Tibial nerve (tissue), 4 donors: ENCODE measurements at regions not wholly inside any gene's neighbourhood (a gene's known extent, or its start where the extent isn't known, plus 50 kb on each side); places are given as distances from the start of the nearest gene placed in this dataset.

ENCODE experiments used
- DNase-seq, 2 donors: peaks; one replicate each; pipeline ENCODE4 v3.0.0-alpha.2; 2019; ENCODE audit warnings: low spot score in 2 of 2
- H3K27ac ChIP-seq, 4 donors: fragments of 200-600 bp; sonication (generic) in 3 of 4; one replicate each; pipeline ENCODE4 v1.5.1; 2017 to 2019; ENCODE audit warnings: mild to moderate bottlenecking in 1 of 4
- H3K27me3 ChIP-seq, 2 donors: fragments of 200-600 bp; sonication (generic) in 1 of 2; one replicate each; pipeline versions ENCODE4 v1.5.1 to v1.6.0; 2017 to 2019
- H3K36me3 ChIP-seq, 3 donors: fragments of 200-600 bp; sonication (generic); one replicate each; pipeline ENCODE4 v1.5.1; 2018 to 2019
- H3K4me1 ChIP-seq, 4 donors: fragments of 200-600 bp; sonication (generic) in 3 of 4; one replicate each; pipeline ENCODE4 v1.5.1; 2017 to 2019
- H3K4me3 ChIP-seq, 4 donors: fragments of 200-600 bp; sonication (generic) in 3 of 4; one replicate each; pipeline ENCODE4 v1.5.1; 2017 to 2019; ENCODE audit warnings: mild to moderate bottlenecking in 1 of 4, moderate library complexity in 1 of 4
- H3K9me3 ChIP-seq, 4 donors: fragments of 200-600 bp; sonication (generic) in 3 of 4; one replicate each; pipeline ENCODE4 v1.5.1; 2017 to 2019
- EP300 ChIP-seq, 2 donors: sonication (generic); formaldehyde crosslinking; IDR thresholded peaks; one replicate each; pipeline ENCODE4 v1.6.1; 2017; ENCODE audit warnings: antibody characterized with exemption in 2 of 2, mild to moderate bottlenecking in 1 of 2
- POLR2A ChIP-seq, 2 donors: fragments of 450-650 bp; IDR thresholded peaks; one replicate each; pipeline ENCODE4 v1.6.1; 2017; ENCODE audit warnings: antibody characterized with exemption in 2 of 2, mild to moderate bottlenecking in 2 of 2, moderate library complexity in 2 of 2
- WGBS, 2 donors: methylation state at CpG; one replicate each; pipeline ENCODE4 v1.1.5; 2018; 5-methylcytosine and 5-hydroxymethylcytosine counted together
- TF ChIP-seq, protein P1 (sequence below), 5 experiments: fragments of 200-600 bp in 3 of 5; fragments of 450-650 bp in 2 of 5; sonication (generic) in 3 of 5; IDR thresholded peaks; one replicate each; pipeline ENCODE4 v1.5.1; 2016 to 2019; ENCODE audit warnings: antibody characterized with exemption in 5 of 5, mild to moderate bottlenecking in 3 of 5, moderate library complexity in 2 of 5

DNA sequence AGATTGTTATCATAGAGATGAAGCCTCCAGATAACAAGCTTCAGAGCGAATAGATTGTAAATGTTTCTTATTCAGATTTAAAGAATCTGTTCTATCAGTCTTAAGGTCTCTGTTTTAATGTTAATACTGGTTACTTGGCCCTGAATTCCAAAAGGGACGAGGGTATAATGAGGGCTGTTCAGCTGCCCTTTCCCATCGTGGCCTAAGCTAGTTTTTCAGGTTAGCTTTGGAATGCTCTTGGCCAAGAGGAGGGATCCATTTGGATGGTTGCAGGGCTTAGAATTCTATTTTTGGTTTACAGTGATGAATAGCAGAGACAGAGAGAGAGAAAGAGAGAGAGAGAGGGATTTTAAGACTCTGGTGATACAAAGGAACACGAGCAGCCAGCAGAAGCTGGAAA lies 62.8 kb upstream of the UFL1 start:
- Histone ChIP-seq H3K4me1 (no peaks in the 10 kb centered on the region), H3K27ac (no peak overlapping the region), H3K9me3 (no peaks in the 10 kb centered on the region), H3K4me3 (no peak overlapping the region), H3K27me3 (no peaks in the 10 kb centered on the region), H3K36me3 (no peaks in the 10 kb centered on the region)
- WGBS, 2 donors = 48 to 68% methylated on average over 4 of the region's 4 CpGs
- TF ChIP-seq, protein P1, sequence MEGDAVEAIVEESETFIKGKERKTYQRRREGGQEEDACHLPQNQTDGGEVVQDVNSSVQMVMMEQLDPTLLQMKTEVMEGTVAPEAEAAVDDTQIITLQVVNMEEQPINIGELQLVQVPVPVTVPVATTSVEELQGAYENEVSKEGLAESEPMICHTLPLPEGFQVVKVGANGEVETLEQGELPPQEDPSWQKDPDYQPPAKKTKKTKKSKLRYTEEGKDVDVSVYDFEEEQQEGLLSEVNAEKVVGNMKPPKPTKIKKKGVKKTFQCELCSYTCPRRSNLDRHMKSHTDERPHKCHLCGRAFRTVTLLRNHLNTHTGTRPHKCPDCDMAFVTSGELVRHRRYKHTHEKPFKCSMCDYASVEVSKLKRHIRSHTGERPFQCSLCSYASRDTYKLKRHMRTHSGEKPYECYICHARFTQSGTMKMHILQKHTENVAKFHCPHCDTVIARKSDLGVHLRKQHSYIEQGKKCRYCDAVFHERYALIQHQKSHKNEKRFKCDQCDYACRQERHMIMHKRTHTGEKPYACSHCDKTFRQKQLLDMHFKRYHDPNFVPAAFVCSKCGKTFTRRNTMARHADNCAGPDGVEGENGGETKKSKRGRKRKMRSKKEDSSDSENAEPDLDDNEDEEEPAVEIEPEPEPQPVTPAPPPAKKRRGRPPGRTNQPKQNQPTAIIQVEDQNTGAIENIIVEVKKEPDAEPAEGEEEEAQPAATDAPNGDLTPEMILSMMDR (IDR thresholded peaks at IDR 0.05) = no peak
- TF ChIP-seq POLR2A (IDR thresholded peaks at IDR 0.05) = no peak
- no peak for TF ChIP-seq EP300 (IDR thresholded peaks at IDR 0.05)
- no peak for DNase-seq

DNA sequence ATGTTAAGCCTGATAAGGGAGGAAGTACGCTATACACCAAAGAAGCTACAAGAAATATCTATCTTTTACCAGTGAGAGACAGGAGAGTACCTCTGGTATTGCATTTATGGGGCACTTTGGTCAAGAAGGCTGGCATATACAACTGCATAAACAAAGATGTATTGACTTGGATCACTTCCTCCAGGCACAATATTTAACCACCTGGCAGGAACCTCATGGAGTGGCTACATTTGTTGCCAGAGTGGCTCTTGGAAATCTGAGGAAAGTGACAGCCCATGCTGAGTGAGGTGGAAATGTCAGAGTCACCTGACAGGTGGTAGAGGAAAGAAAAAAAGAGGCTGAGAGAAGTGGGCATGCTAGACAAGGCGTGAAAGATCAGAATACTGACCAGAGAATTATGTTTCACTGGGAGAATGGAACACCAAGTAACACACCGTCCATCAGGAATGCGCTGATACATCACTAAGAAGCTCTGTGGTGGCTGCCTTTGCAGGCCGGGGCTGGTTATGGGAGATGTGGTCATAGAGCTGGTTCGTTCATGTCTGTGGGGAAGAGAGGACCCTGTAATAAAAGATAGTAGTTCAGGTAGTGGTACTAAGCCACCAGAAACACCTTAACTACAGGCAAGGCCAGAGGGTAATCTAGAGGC lies 61.4 kb upstream of the UFL1 start:
- Histone ChIP-seq H3K9me3 (no peaks in the 10 kb centered on the region), H3K4me1 (no peaks in the 10 kb centered on the region), H3K4me3 (no peak overlapping the region), H3K27ac (no peak overlapping the region), H3K36me3 (no peaks in the 10 kb centered on the region), H3K27me3 (no peaks in the 10 kb centered on the region)
- 88 to 89% methylated on average over 6 of the region's 6 CpGs for WGBS, 2 donors
- DNase-seq = no peak
- TF ChIP-seq, protein P1 (IDR thresholded peaks at IDR 0.05) = no peak
- no peak for TF ChIP-seq POLR2A (IDR thresholded peaks at IDR 0.05)
- no peak for TF ChIP-seq EP300 (IDR thresholded peaks at IDR 0.05)

DNA sequence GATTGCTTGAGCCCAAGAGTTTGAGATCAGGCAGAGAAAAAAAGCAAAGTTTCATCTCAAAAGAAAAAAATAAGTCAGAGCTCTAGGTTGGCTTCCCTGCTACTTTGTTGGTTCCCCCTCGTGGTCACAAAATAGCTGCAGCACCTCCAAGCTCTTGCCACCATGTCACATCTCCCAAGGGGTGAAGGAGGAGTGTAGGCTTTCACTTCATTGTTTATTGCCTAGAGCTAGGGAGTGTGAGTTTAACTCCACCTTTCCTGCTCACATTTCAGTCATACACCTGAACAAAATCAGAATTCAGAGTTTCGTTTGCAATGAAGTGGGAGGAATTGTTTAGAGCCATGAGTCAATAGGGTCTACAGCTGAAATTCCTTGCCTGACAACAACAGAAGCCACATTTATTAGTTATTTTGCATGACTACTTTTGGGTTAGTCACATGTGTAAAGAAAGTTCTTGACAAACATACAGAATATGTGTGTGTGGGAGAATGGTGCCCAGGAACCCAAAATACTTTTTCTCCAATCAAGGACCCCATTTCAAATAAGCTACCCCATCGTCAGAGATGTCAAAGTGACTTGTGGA lies 56.2 kb upstream of the UFL1 start:
- H3K4me1 ChIP-seq = peaks cover 0 to 6% (median 0%) of the 10 kb centered on the region in 4 donors
- no peaks in the 10 kb centered on the region for H3K27me3 ChIP-seq
- no peak for TF ChIP-seq POLR2A (IDR thresholded peaks at IDR 0.05)
- no peak for TF ChIP-seq EP300 (IDR thresholded peaks at IDR 0.05)
- TF ChIP-seq, protein P1 (IDR thresholded peaks at IDR 0.05) = no peak
- H3K4me3 ChIP-seq = no peak overlapping the region
- H3K36me3 ChIP-seq = no peaks in the 10 kb centered on the region
- no peak overlapping the region for H3K27ac ChIP-seq
- DNase-seq = no peak
- H3K9me3 ChIP-seq = no peaks in the 10 kb centered on the region
- 76 to 80% methylated on average over 3 of the region's 3 CpGs for WGBS, 2 donors

DNA sequence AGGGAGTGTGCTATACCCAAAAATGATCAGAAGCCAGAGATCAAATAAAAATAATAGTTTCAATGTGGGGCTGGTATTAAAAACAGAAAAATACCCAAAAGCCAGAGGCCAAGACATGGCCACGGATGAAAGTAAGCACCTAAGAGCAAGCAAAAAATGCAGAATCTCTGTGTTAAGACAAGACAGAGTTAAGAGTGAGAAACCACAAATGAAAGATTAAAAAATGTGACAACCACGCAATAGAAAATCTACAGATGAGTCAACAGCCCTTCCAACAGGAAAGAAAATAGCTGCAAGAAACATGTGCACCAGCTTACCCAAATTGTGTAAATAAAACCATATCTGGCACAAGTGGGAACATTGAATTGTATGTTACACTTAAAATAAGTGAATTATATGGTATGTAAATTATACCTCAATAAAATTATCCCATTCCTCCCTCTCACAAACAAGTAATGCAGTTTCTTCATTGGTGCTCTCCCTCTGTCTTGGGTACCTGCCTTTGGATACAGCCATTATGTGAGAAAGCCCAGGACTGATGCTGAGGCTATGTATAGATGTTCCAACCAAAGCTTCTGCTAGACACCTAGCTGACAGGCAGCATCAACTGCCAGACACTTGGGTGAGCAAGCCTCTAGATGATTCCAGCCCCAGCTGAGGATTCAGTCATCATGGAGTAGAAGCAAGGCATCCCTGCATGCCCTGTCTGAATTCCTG lies 55.3 kb upstream of the UFL1 start:
- no peaks in the 10 kb centered on the region for H3K36me3 ChIP-seq
- H3K27me3 ChIP-seq = no peaks in the 10 kb centered on the region
- no peak overlapping the region for H3K4me3 ChIP-seq
- WGBS, 2 donors = 60 to 69% methylated on average over 2 of the region's 2 CpGs
- no peak overlapping the region for H3K27ac ChIP-seq
- no peaks in the 10 kb centered on the region for H3K9me3 ChIP-seq
- peaks cover 0 to 6% (median 0%) of the 10 kb centered on the region in 4 donors for H3K4me1 ChIP-seq
- DNase-seq = no peak
- TF ChIP-seq EP300 (IDR thresholded peaks at IDR 0.05) = no peak
- no peak for TF ChIP-seq POLR2A (IDR thresholded peaks at IDR 0.05)
- TF ChIP-seq, protein P1 (IDR thresholded peaks at IDR 0.05) = no peak

DNA sequence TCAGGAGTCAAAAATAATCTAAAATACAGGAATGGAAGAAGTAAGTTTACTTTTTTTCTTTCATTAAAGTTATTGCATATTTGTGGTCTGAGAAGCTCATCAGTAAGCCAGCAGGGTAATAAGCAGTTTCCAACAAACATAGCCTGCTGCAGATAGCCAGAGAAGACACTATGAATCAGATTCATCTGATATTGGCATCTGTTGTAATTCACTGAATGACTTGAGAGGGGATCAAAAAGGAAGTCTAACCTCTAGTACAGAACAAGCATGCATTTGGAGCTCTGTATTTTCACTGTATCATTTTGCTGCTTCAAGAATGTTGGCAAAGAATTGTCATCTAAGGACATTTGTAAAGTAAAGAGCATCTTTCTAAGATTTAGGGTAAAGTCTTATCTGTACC lies 53.8 kb upstream of the UFL1 start:
- DNase-seq = no peak
- no peak for TF ChIP-seq POLR2A (IDR thresholded peaks at IDR 0.05)
- TF ChIP-seq, protein P1 (IDR thresholded peaks at IDR 0.05) = no peak
- no peak for TF ChIP-seq EP300 (IDR thresholded peaks at IDR 0.05)
- no peaks in the 10 kb centered on the region for H3K27me3 ChIP-seq
- no peaks in the 10 kb centered on the region for H3K9me3 ChIP-seq
- H3K4me1 ChIP-seq = peaks cover 0 to 6% (median 0%) of the 10 kb centered on the region in 4 donors
- H3K27ac ChIP-seq = no peak overlapping the region
- no peaks in the 10 kb centered on the region for H3K36me3 ChIP-seq
- no peak overlapping the region for H3K4me3 ChIP-seq
